Testis (tissue), 2 donors: ENCODE measurements at regions not wholly inside any gene's neighbourhood (a gene's known extent, or its start where the extent isn't known, plus 50 kb on each side); places are given as distances from the start of the nearest gene placed in this dataset.

ENCODE experiments used
- DNase-seq: peaks from one replicate; pipeline ENCODE4 v3.0.0-alpha.2; 2019
- H3K27ac ChIP-seq, 2 donors: fragments of 200-600 bp; sonication (generic); one replicate each; pipeline ENCODE4 v1.5.1; 2019
- H3K27me3 ChIP-seq: fragments of 200-600 bp; sonication (generic); one replicate; pipeline ENCODE4 v1.5.1; 2019
- H3K36me3 ChIP-seq: fragments of 200-600 bp; sonication (generic); one replicate; pipeline ENCODE4 v1.5.1; 2017; ENCODE audit warnings: low read depth; ENCODE audit errors: missing control alignments
- H3K4me1 ChIP-seq: fragments of 200-600 bp; sonication (generic); one replicate; pipeline ENCODE4 v1.5.1; 2019
- H3K4me3 ChIP-seq, 2 donors: fragments of 200-600 bp; sonication (generic); one replicate each; pipeline ENCODE4 v1.5.1; 2017 to 2019
- H3K9me3 ChIP-seq: fragments of 200-600 bp; sonication (generic); one replicate; pipeline ENCODE4 v1.5.1; 2017
- CTCF ChIP-seq, 3 experiments: fragments of 450-650 bp in 2 of 3; fragments of 200-600 bp in 1 of 3; sonication (generic) in 1 of 3; IDR thresholded peaks; one replicate each; pipeline ENCODE4 v1.5.1; 2016 to 2019; ENCODE audit warnings: antibody characterized with exemption in 3 of 3, mild to moderate bottlenecking in 2 of 3, moderate library complexity in 1 of 3
- POLR2A ChIP-seq: fragments of 450-650 bp; IDR thresholded peaks from one replicate; pipeline ENCODE4 v1.6.1; 2017; ENCODE audit warnings: antibody characterized with exemption, mild to moderate bottlenecking, moderate library complexity
- WGBS, 2 donors: methylation state at CpG; one replicate each; pipeline ENCODE4 v1.1.5; 2018; 5-methylcytosine and 5-hydroxymethylcytosine counted together
- intact Hi-C: fragments of 100-400 bp; cut with DNase I; formaldehyde crosslinking; loops from one replicate; pipeline ENCODE4 v1.15.1; 2023; ENCODE audit warnings: low total_unique reads

DNA sequence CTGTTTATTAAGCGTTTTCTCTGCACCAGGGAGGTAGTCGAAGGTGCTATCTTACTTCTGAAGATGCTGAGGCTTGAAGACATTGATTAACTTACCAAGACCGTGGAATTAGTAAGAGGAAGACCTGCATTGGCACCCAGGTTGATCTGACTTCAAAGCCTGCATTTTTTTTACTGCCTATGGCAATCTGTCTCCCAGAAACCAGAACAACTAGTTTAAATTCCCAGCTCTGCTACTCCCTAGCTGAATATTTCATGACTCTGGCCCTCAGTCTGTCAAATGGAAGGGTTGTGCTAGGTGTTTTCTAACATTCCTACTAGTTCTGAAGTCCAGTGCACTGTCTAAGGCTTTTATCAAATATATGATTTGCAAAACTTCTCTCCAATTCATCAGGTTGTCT, 52.0 kb upstream of the GRAMD1B start:
- Histone ChIP-seq H3K36me3 (no peaks in the 10 kb centered on the region), H3K4me3 (no peak overlapping the region), H3K27ac (no peak overlapping the region), H3K9me3 (no peaks in the 10 kb centered on the region), H3K27me3 (no peaks in the 10 kb centered on the region), H3K4me1 (no peaks in the 10 kb centered on the region)
- intact Hi-C loops: no loop called here
- 89 to 95% methylated on average over 3 of the region's 3 CpGs for WGBS, 2 donors
- TF ChIP-seq POLR2A (no peak), CTCF (IDR thresholded peaks at IDR 0.05) (no peak)
- no peak for DNase-seq

DNA sequence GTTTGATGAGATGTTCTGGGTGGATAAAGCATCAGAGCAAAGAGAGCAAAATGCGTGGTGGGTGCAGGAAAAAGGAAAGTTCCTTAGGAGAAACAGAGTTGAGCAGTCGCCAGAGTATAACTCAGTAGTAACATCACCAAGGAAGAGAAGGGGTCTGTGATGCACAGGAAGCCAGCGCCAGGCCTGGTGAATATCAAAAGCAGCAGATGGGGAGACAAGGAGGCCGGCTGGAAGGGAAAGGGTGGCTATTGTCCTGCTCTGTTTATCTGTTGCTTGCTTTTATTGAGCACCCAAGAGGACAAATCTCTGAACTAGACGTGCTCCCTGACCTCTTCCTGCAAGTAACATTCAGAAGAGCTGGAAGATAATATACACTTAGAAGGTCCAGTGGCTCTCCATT, 52.7 kb upstream of the GRAMD1B start:
- no peak for TF ChIP-seq POLR2A
- TF ChIP-seq CTCF (IDR thresholded peaks at IDR 0.05): no peak
- Histone ChIP-seq H3K4me1 (no peaks in the 10 kb centered on the region), H3K27ac (no peak overlapping the region), H3K4me3 (no peak overlapping the region), H3K27me3 (no peaks in the 10 kb centered on the region), H3K9me3 (no peaks in the 10 kb centered on the region), H3K36me3 (no peaks in the 10 kb centered on the region)
- DNase-seq: no peak
- intact Hi-C loops: no loop called here
- WGBS, 2 donors: 62 to 76% methylated on average over 5 of the region's 5 CpGs

DNA sequence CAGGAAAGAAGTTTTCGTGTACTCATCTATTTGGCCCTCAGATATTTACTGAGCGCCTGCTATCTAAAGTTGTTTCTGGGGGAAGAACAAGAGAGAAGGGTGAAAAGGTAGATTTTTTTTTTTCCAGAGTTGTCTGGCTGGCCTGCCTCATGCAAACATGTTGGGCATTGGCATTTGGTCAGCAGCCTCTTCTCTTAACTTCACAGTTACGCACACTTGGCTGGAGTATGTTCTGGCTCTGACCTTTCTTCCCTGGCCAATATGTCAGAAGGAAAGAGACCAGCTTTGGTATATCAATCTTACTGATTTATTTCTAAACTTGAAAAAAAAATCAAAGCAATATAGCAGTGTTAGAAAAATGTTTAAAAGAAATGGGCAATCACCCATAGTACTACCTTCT, 54.2 kb upstream of the GRAMD1B start:
- no peak for TF ChIP-seq POLR2A
- no peak for TF ChIP-seq CTCF (IDR thresholded peaks at IDR 0.05)
- WGBS, 2 donors: 88 to 89% methylated on average over 3 of the region's 3 CpGs
- no peaks in the 10 kb centered on the region for H3K36me3 ChIP-seq
- no peak for DNase-seq
- intact Hi-C loops: no loop called here
- H3K27me3 ChIP-seq: no peaks in the 10 kb centered on the region
- no peaks in the 10 kb centered on the region for H3K4me1 ChIP-seq
- no peak overlapping the region for H3K27ac ChIP-seq
- H3K9me3 ChIP-seq: no peaks in the 10 kb centered on the region
- H3K4me3 ChIP-seq: no peak overlapping the region

- no peaks in the 10 kb centered on the region for H3K9me3 ChIP-seq
- H3K27ac ChIP-seq: no peak overlapping the region
- H3K4me3 ChIP-seq: no peak overlapping the region
- no peak for DNase-seq
- TF ChIP-seq CTCF (IDR thresholded peaks at IDR 0.05): no peak
- TF ChIP-seq POLR2A: no peak
- no peaks in the 10 kb centered on the region for H3K27me3 ChIP-seq
- intact Hi-C loops: no loop called here
- H3K4me1 ChIP-seq: no peaks in the 10 kb centered on the region
- WGBS, 2 donors: 55 to 63% methylated on average over 5 of the region's 5 CpGs
- H3K36me3 ChIP-seq: no peaks in the 10 kb centered on the region
These were observed 55.5 kb upstream of the GRAMD1B start for GRCh38 chr11:123374622-123374968.

DNA sequence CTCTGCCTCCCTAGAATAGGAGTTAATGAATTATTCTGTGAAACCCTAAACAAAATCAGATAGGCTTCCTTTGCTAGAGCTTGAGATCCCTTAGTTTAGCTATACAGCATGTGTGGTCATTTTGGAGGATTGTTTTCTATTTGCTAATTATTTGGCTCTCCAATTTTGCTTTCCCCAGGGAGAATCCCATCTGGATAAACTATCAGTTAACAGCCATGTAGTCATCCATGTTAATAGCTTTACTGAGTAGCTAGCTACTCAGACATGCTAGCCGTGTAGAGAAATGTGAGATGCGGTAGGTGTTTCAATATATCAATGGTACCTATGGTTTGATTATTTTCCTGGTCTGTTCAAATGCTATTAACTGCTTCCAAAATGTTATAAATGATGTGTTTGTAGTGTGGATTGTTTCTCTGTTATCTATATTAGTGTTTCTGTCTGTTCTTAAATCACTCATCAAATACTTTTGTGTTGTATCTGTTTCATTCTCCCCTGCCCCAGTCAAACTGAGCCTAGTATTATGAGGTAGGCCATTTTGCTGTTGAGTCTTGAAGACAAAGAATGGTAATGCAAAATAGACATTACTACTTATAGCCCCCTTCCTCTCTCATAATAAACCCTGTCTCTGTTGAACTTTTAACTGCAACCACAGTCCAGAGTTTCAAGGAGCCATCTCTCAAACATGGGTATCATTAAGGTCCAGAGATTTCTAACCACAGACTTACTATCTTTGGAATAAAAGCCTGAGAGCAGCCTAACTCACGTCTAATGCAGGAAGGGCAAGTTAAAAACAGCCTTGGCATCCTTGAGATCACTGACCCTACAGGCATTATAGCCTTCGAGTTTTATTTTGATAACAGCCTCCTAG, 56.1 kb upstream of the GRAMD1B start:
- no peaks in the 10 kb centered on the region for H3K36me3 ChIP-seq

More for the DNA sequence above, 56.1 kb upstream of the GRAMD1B start:
- DNase-seq: no peak
- intact Hi-C loops: no loop called here
- Histone ChIP-seq H3K27me3 (no peaks in the 10 kb centered on the region), H3K4me3 (no peak overlapping the region), H3K9me3 (no peaks in the 10 kb centered on the region), H3K4me1 (no peaks in the 10 kb centered on the region), H3K27ac (no peak overlapping the region)
- no peak for TF ChIP-seq CTCF (IDR thresholded peaks at IDR 0.05)
- TF ChIP-seq POLR2A: no peak
- 62 to 68% methylated on average over 4 of the region's 4 CpGs for WGBS, 2 donors
